8988T (cell line): ENCODE measurements at regions not wholly inside any gene's neighbourhood (a gene's known extent, or its start where the extent isn't known, plus 50 kb on each side); places are given as distances from the start of the nearest gene placed in this dataset.
"Not testable (repeated sequence)": the region's sequence is repeated elsewhere in the genome, so short reads cannot be mapped to it uniquely, and the experiment has no call there.

ENCODE experiments used
- DNase-seq: peaks from one replicate; pipeline ENCODE4 v3.0.0; 2011

DNA sequence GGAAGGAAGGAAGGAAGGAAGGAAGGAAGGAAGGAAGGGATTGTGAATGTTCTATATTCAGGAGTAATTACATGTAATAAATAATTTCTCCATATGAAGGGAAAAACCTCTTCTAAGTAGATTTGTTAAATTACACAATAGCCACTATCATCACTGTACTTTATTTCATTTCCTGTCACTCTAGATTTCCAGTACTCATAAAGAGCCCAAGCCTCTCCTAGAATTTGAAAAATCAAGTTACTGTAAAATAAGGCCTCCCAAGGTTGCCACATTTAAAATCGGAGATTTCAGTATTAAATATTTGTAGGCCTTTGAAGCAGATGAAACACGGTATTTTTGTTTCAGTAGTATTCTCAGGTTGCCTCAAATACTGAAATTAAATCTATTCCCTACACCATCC lies 499.0 kb downstream of the CDH10 start:
- no peak for DNase-seq

DNA sequence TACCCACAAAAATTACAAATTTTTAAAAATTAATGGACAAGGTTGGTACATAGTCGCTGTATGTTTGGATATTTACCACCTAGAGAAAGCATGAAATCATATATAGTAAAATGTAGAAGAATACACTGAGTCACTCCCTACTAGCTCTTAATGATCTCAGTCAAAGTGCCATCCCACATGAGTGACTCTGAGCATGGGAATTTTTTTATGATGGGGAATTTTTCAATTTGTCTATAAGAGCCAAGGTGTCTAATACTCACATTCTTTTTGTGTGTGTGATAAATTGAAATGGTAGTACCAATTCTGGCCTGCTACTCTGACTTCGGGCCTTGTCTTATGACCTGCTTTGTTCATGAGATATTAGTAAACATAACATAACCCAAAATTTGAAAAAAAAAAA lies 483.2 kb downstream of the CDH10 start:
- no peak for DNase-seq

DNA sequence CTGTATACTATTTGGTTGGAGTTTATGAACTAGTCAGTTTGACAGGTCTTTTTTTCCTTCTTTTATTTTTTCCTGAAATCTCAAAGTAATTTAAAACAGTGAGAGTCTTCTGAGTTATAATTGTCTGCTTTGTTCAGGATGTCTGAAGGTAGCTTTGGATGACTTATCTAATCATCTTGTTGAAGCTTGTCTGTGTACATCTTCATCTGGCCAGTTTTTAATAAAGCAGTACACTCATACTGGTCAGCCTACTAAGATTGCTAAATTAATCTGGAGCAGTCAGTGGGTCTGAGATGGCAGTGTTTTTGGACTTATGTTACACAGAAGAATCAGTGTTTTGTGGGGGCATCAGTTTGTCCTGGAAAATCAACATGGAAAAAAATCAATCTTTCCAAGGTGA lies 482.4 kb downstream of the CDH10 start:
- DNase-seq, result no peak

DNA sequence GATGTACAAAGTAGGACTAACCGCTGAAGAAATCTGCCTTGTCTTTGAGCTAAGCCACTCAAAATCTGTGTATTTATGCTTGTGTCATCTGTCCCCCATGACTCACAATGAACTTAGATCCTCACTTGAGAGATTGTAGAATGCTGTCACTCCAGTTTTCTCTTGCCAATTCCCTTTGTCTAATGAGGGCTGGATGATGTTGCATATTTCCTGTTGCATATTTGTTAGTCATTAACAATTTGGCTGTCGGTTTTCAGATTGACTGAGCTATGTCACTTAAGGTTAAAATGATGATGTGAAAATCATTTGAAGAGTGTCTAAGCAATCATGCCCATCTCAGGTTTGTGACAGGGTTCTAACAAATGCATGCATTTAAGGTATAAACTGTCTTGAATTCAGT lies 481.7 kb downstream of the CDH10 start:
- no peak for DNase-seq

DNA sequence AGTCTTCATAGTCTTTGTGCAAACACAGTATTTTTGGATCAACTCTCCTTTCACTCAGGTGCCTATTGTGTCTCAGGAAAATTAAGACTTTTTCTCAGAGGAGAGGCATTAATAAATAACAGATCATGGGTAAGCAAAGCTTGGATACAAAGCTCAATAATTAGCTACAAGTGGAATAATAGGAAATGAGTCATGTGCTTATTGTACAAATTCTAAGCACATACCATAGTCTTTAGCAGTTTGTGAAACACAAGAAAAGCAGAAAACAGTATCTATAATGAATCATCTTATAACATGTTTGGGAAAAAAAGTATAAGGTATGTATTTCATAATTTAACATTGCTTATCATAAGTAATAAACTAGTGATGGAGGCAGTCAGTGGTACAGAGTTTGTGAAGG lies 477.0 kb downstream of the CDH10 start:
- no peak for DNase-seq

DNA sequence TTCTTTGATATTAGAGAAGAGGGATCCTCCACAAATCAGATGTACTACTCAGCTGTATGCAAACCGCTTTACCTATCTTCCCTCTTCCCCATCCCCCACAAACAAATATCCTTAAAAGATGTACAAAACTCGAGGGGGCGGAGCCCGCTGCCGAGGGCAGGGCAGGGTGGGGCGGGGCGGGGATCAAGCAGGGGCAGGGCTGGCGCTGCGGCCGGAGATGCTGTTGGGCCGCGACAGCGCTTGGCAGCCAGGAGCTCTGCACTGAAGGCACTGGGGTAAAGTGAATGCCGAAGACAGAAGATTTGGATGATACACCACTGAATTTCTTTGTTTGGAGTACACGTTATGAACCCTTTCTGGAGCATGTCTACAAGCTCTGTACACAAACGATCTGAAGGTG lies 474.8 kb downstream of the CDH10 start:
- no peak for DNase-seq

DNA sequence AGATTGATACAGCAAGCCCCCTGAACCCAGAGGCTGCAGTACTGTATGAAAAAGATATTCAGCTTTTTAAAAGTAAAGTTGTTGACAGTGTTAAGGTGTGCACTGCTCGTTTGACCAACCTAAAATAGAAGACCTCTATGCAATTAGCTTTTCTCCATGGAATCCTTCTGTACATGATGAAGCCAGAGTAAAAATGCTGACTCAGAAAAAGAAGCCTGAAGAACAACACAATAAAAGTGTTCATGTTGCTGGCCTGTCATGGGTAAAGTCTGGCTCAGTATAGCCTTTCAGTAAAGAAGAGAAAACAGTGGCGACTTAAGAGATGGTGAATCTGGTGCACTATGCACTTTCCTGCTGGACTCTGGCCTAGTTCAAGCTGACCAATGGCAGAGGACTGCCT lies 473.8 kb downstream of the CDH10 start:
- not testable (repeated sequence) for DNase-seq

DNA sequence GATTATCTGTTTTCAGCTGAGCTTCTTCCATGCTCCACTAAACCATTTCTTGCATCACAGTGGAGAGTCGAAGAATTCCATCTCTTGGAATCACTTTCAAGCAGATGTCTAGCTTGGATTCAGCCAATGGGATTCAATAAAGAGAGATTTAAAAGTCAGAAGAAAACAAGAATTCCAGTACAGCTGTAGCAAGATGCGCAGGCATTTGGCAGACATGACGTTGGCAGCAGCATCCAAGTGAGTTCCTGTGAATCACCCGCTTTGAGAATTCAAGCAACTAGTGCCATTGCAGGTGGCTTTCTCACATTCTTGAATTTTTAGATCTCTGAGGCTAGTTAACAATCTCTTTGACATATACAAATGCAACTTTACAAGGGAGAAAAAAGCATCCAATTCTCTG lies 467.0 kb downstream of the CDH10 start:
- no peak for DNase-seq

DNA sequence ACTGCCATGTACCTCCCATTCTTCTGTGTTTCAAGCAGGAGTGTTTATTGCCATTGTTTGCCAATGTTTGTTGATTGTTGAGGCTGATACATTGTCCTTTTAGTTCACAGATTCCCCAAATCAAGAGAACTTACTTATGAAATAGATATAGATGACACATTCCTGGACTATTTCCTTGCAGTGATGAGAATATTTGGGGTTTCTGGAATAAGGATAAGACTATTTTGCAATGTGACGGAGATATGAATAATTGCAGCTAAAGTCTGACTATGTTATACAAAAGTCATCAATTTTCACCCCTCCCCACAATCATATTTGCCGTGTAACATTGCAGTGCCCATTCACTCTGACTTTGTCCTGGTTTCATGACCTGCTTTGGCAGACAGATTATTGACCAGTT lies 460.8 kb downstream of the CDH10 start:
- no peak for DNase-seq

DNA sequence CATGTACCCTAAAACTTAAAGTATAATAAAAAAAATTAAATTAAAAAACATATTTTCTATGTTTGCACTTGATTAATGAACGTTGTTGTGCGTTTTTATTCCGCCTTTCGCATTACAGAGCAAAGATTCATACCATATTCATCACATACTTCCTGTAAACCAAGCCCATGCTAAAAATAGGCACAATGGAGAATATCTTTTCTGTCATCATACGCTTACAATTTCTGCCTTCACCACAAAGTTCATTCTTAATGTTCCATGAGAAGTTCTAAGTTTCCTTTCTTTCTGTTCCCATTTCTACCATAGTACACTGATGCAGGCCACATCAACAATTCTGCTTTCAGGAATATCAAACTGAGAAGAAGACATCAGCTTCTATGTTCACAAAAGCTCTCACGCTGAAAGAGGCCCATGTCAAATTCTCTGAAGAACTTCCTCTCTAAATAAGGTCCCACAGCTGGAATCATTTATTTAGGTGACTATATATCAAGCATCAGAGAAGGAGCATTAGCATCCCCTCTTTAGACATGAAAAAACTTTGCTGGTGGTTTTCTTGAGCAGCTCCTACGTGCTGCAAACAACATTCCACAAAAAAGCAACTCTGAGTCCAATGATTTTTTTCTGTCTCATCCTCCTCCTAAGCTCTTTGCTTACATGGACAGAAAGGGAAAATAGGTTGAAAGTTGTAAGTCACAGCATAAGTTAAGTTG lies 456.4 kb downstream of the CDH10 start:
- no peak for DNase-seq

DNA sequence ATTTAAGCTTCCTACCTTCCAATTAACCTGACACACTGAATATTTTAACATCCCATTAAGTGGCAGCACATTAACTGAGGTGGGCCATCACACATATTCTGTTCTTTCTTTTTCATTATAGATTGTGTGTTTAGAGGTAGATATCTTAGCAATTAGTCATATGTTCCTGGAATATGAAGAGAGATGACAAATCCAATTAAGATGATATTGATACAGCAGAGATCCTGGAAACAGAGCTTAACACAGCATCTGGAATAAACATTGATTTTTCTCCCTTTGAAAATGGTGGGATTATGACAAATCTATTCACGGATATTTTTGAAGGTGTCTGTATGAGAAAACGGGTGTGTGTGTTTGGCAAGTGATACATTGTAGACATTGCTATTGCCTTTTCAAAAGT lies 448.0 kb downstream of the CDH10 start:
- DNase-seq, result no peak

DNA sequence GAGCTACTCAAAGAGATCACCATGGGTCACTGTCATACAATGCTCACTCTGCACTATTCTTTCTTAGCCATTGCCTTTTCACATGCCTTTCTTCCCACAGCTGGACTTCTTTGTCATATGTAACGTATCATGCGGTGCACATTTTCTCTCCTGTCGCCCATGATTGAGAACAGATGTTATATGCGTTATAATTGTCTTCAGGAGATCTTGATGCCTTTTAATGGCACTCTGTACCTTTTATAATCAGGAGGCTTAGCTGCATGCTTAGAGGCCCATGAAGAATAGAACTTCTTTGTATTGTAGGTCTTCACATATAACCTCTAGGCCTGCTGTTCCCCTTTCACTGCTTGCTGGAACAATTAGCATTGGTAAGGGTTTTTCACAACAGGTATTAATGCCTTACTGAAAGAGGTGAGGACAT lies 436.1 kb downstream of the CDH10 start:
- no peak for DNase-seq

DNA sequence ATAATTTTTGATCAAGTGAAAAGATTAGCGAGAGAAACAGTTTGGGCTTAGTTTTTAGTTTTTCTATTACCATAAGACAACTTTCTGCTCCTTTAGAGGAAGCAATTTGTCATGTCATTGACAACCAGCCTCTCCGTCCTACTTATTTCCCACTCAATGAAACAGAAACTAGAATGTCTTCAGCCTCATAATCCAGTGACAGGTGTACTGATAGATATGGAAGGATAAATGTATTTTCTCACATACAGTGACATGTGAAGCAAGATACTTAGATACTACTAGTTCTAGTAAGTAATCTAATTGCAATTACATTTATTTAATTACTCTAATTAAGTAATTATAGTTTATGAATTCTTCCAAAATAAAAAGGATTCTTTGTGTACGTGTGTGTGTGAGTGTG lies 429.7 kb downstream of the CDH10 start:
- no peak for DNase-seq

DNA sequence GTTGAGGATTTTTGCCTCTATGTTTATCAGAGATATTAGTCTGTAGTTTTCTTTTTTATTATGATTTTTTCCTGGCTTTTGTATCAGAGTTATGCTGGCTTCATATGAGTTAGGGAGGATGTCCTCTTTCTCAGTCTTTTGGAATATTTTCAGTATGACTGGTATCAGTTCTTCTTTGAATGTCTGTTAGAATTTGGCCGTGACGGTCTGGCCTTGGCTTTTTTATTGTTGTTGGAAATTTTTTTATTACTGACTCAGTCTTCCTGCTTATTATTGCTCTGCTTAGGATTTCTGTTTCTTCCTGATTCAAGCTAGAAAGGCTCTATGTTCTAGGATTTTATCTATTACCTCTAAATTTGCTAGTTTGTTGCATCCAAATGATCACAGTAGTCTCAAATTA lies 421.9 kb downstream of the CDH10 start:
- DNase-seq, result no peak

DNA sequence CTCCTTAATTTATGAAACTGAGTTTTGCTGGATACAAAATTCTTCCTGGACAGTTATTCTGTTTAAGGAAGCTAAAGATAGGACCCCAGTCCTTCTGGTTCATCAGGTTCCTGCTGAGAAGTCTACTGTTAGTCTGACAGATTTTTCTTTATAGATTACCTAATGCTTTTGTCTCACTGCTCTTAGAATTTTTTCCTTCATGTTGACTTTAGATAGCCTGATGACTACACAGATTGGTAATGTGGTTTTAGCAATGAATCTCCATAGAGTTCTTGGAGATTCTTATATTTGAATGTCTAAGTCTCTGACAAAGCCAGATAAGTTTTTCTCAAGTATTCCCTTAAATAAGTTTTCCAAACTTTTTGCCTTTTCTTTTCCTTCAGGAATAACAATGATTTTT lies 419.7 kb downstream of the CDH10 start:
- DNase-seq, result no peak

DNA sequence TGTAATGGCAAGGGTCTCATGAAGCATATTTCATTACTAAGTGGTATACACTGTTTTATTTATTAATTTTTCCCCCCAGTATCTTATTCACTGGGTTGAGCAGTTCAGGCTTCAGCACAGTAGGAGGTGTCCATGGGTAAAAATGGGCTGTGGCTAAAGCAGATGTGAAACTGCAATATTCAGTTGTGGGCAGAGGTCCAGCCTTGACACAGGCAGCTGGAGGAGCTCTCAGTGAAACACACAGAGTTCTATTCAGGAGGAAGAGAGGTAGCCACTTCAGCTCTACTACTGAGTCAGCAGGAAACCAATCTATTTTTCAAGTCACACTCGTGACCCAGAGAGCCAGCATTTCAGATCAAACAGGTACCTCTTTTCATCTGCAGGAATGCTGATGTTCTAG lies 418.3 kb downstream of the CDH10 start:
- no peak for DNase-seq

DNA sequence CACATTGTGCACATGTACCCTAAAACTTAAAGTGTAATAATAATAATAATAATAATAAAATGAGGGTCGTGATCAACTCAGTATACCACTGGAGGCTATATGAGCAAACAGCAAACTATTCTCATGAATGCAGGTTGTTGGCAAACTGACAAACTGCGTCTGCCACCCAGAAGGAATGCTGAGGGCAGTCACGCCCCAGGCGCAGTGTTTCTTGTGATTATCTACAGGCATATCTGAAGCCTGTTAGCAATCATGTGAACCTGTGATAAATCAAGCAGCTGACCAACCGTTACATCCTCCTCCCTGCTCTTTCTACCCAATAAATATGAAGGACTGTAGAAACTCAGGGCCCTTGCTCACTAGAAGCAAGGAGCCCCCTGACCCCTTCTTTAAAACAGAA lies 416.9 kb downstream of the CDH10 start:
- not testable (repeated sequence) for DNase-seq

DNA sequence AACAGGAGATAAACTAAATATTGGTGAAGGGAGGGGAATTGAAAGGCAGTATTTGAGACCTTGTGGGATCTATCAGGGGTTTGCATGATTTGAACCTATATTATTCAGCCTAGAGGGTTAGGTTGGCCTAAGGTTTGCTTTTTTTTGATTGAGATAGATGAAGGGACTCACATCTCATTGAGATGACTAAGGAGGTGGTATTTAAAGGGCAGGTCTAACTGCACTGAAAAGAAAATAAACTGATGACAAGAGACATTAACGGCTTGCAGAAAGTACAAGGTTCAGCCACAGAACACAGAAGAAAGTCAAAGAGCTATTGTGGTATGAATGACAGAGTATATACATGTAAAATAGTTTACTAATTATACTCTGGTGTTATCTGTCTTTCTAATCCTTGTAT lies 412.7 kb downstream of the CDH10 start:
- DNase-seq, result no peak

DNA sequence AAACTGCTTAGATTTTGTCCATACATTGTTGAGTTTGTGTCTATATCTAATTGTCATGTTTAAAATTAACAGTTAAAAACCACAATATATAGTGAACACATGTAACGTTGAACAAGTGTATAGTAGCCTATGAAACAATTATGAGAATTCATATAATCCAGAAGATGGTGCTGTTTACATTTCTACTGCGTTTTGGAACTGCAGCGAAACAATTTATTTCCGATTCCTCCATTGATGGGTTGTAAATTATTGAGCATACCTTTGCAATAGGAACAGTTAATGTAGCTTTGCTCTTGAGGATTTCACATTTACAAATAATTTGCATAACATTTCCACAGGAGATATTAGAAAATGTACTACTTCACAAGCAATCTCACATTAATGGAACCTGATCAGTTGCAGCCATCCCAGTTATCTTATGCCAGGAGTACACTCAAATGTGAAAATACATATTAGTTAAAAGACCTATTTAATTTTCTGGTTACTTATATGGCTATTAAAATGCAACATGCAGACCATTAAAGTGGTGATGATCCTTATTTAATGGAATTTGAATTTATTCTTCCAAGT lies 411.8 kb downstream of the CDH10 start:
- DNase-seq, result no peak

DNA sequence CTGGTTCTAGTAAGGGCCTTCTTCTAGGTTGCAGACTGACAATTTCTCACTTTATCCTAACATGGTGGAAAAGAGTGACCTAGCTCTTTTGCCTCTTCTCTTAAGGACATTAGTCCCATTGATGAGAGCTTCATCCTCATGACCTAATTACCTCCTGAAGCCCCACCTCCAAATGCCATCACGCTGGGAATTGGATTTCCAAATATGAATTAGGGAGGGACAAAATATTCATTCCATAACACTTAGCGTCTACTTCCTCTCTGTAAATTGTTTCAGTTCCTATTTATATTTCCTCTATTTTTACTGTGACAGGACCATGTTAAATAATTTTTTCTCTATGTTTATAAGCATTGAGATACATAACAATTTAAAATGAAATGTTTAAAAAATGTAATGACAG lies 408.8 kb downstream of the CDH10 start:
- no peak for DNase-seq

DNA sequence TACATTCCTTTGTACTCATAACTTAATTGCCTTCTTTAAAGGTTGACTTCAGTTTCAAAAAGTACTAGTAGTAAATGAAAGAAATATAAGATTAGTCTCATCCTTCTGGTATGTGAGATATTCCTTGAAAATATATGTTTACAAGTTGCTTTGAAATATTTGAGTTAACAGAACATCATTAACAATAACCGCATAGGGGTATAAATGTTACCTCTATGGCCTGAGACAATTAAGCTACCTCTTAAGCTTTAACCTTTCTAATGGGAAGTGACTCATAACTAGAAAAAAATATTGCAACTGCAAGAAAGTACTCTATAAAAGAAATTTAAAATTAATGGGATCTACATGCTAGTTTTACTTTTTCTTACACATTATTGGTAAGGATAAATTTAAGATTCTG lies 399.0 kb downstream of the CDH10 start:
- DNase-seq, result no peak

DNA sequence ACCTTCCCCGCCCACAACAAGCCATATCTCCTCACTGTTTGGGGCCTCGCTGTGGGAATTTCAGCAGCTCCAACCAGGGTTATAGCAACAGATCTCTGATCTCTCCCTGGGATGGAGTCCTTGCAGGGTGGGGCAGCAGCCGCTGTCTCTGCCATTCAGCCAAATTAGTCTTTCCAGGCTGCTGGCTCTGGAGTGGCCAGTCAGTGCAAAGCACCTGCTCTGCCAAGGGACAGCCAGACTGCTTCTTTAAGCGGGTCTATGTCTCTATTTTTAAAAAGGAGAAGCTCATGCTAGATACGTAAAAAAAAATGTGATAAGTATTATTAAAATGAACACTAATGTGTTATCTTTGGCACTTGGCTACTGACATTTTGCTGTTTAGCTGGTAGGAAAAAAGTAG lies 380.2 kb downstream of the CDH10 start:
- DNase-seq, result no peak

DNA sequence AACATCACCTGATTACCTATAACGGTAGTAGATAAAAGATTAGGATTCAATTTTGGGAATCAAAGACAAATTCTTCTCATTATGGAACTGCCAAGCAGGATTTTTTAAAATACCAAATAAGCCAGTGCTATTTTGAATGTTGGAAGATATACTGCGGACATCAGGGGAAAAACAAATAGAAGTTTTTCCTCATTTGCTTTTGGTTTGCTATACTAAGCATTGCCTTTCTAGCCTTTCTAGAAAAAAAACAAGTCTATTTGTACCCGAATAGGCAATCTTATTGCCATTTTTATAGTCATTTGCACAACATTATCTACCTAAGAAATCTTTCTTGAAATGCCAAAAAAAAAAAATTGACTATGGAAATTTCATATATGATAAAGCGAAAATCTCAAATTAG lies 379.5 kb downstream of the CDH10 start:
- no peak for DNase-seq

DNA sequence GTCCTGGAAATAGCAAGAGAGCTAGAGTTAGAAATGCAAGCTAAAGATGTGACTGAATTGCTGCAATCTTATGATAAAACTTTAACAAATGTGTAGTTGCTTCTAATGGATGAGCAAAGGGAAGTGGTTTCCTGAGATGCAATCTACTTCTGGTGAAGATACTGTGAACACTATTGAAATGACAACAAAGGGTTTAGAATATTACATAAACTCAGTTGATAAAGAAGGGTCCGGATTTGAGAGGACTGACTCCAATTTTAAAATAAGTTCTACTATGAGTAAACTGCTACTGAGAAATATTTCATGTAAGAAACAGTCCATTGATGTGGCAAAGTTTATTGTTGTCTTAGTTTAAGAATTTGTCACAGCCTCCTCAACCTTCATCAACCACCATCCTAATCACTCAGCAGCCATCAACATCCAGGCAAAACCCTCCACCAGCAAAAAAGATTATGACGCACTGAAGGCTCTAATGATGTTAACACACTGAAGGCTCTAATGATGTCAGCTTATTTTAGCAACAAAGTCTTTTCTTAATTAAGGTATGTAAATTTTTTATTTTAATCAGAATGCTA lies 376.2 kb downstream of the CDH10 start:
- DNase-seq, result no peak

DNA sequence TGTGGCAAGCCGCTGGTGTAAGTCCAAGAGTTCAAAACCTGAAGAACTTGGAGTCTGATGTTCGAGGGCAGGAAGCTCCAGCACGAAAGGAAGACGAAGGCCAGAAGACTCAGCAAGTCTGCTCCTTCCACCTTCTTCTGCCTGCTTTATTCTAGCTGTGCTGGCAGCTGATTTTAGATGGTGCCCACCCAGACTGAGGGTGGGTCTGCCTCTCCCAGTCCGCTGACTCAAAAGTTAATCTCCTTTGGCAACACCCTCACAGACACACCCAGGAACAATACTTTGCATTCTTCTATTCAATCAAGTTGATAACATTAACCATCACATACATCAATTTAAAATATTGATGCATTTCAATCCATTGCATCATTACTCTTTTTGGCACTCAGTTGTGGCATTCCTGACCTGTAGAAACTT lies 373.1 kb downstream of the CDH10 start:
- not testable (repeated sequence) for DNase-seq
